DOHH2 (cell line): ENCODE measurements at regions not wholly inside any gene's neighbourhood (a gene's known extent, or its start where the extent isn't known, plus 50 kb on each side); places are given as distances from the start of the nearest gene placed in this dataset.

Source experiments
- H3F3A ChIP-seq: fragments of 200-600 bp; sonication (generic), shearing (Covaris generic); 2 replicates; pipeline ENCODE4 v1.6.0; 2016; ENCODE audit warnings: antibody characterized with exemption, mild to moderate bottlenecking; ENCODE audit not compliant: control insufficient read depth, insufficient read depth
- H3K27ac ChIP-seq: fragments of 200-600 bp; sonication (generic); 2 replicates; pipeline ENCODE4 v1.5.1; 2014; ENCODE audit warnings: low read depth, mild to moderate bottlenecking, low read length, moderate library complexity
- H3K27me3 ChIP-seq: fragments of 200-600 bp; sonication (generic); 2 replicates; pipeline ENCODE4 v1.6.1; 2014; ENCODE audit warnings: mild to moderate bottlenecking, low read length, mixed read lengths; ENCODE audit not compliant: control insufficient read depth
- H3K36me3 ChIP-seq: fragments of 200-600 bp; sonication (generic); 2 replicates; pipeline ENCODE4 v1.6.1; 2014; ENCODE audit warnings: mild to moderate bottlenecking, low read length, moderate library complexity, mixed read lengths; ENCODE audit not compliant: control insufficient read depth
- H3K4me1 ChIP-seq: fragments of 200-600 bp; sonication (generic); 2 replicates; pipeline ENCODE4 v1.6.1; 2014; ENCODE audit warnings: mild to moderate bottlenecking, low read length, mixed read lengths; ENCODE audit not compliant: control insufficient read depth
- H3K4me2 ChIP-seq: fragments of 200-600 bp; sonication (generic); 2 replicates; pipeline ENCODE4 v1.6.0; 2014; ENCODE audit warnings: mild to moderate bottlenecking, low read length, moderate library complexity
- H3K4me3 ChIP-seq: fragments of 200-600 bp; sonication (generic); 2 replicates; pipeline ENCODE4 v1.5.1; 2014; ENCODE audit warnings: mild to moderate bottlenecking, low read length, mixed read lengths
- H3K79me2 ChIP-seq: fragments of 200-600 bp; sonication (generic); 2 replicates; pipeline ENCODE4 v1.6.1; 2014; ENCODE audit warnings: mild to moderate bottlenecking, low read length, mixed read lengths; ENCODE audit not compliant: control insufficient read depth
- H3K9me2 ChIP-seq: fragments of 200-600 bp; sonication (generic); replicated peaks from 2 replicates; pipeline ENCODE4 v1.6.1; 2014; ENCODE audit warnings: mild to moderate bottlenecking, low read length, mixed read lengths; ENCODE audit not compliant: control insufficient read depth
- H3K9me3 ChIP-seq: fragments of 200-600 bp; sonication (generic); 2 replicates; pipeline ENCODE4 v1.6.1; 2014; ENCODE audit warnings: antibody characterized with exemption, low read length, mixed read lengths; ENCODE audit not compliant: control insufficient read depth, insufficient read depth
- H4K20me1 ChIP-seq: fragments of 200-600 bp; sonication (generic); 2 replicates; pipeline ENCODE4 v1.6.0; 2014; ENCODE audit warnings: low read depth, mild to moderate bottlenecking, antibody characterized with exemption, low read length, moderate library complexity; ENCODE audit not compliant: control insufficient read depth, insufficient read depth
- CTCF ChIP-seq: fragments of 200-600 bp; sonication (generic); IDR thresholded peaks from one replicate; pipeline ENCODE4 v1.5.1; 2014; ENCODE audit warnings: antibody characterized with exemption, mild to moderate bottlenecking, low read depth, low read length; ENCODE audit not compliant: poor library complexity, severe bottlenecking
- EZH2phosphoT487 ChIP-seq: fragments of 200-600 bp; sonication (generic); IDR thresholded peaks from 2 replicates; pipeline ENCODE4 v1.6.1; 2017; ENCODE audit warnings: borderline replicate concordance, mild to moderate bottlenecking, antibody characterized with exemption, low read length, moderate library complexity, mixed read lengths

- Histone ChIP-seq H3K9me2 (no peaks in the 10 kb centered on the region), H4K20me1 (no peaks in the 10 kb centered on the region), H3K79me2 (no peaks in the 10 kb centered on the region), H3K27ac (no peak overlapping the region), H3K27me3 (no peaks in the 10 kb centered on the region), H3K4me3 (no peak overlapping the region), H3F3A (no peaks in the 10 kb centered on the region), H3K9me3 (no peaks in the 10 kb centered on the region), H3K4me1 (no peaks in the 10 kb centered on the region), H3K36me3 (no peaks in the 10 kb centered on the region), H3K4me2 (no peak overlapping the region)
- TF ChIP-seq CTCF (no peak), EZH2phosphoT487 (no peak)
These were observed 371.7 kb downstream of the LIG4 start for GRCh38 chr13:107843681-107844080.

- H4K20me1 ChIP-seq: no peaks in the 10 kb centered on the region
- TF ChIP-seq CTCF: no peak
- no peak for TF ChIP-seq EZH2phosphoT487
- H3K4me3 ChIP-seq: no peak overlapping the region
- H3K79me2 ChIP-seq: no peaks in the 10 kb centered on the region
- no peaks in the 10 kb centered on the region for H3K27me3 ChIP-seq
- no peaks in the 10 kb centered on the region for H3K4me1 ChIP-seq
- H3K9me2 ChIP-seq: no peaks in the 10 kb centered on the region
- H3K9me3 ChIP-seq: no peaks in the 10 kb centered on the region
- H3F3A ChIP-seq: no peaks in the 10 kb centered on the region
- no peak overlapping the region for H3K4me2 ChIP-seq
- H3K36me3 ChIP-seq: no peaks in the 10 kb centered on the region
- no peak overlapping the region for H3K27ac ChIP-seq
These were observed 372.1 kb downstream of the LIG4 start for GRCh38 chr13:107843281-107843680.

- Histone ChIP-seq H3K4me1 (no peaks in the 10 kb centered on the region), H4K20me1 (no peaks in the 10 kb centered on the region), H3K36me3 (no peaks in the 10 kb centered on the region), H3K27me3 (no peaks in the 10 kb centered on the region), H3K9me3 (no peaks in the 10 kb centered on the region), H3K27ac (no peak overlapping the region), H3K79me2 (no peaks in the 10 kb centered on the region), H3K4me3 (no peak overlapping the region), H3F3A (no peaks in the 10 kb centered on the region), H3K9me2 (no peaks in the 10 kb centered on the region), H3K4me2 (no peak overlapping the region)
- TF ChIP-seq CTCF (no peak), EZH2phosphoT487 (no peak)
These were observed 372.7 kb downstream of the LIG4 start for GRCh38 chr13:107842562-107843180.
